OCI-LY3 (cell line): ENCODE measurements at regions not wholly inside any gene's neighbourhood (a gene's known extent, or its start where the extent isn't known, plus 50 kb on each side); places are given as distances from the start of the nearest gene placed in this dataset.
"Not testable (repeated sequence)": the region's sequence is repeated elsewhere in the genome, so short reads cannot be mapped to it uniquely, and the experiment has no call there.

ENCODE experiments used
- H2AFZ ChIP-seq: fragments of 200-600, 300-600 bp; shearing (Covaris generic); 2 replicates; pipeline ENCODE4 v1.6.0; 2014; ENCODE audit warnings: antibody characterized with exemption, low read depth, low read length
- H3K27ac ChIP-seq: fragments of 200-600, 300-600 bp; sonication (generic); 2 replicates; pipeline ENCODE4 v1.5.1; 2014; ENCODE audit warnings: mild to moderate bottlenecking, low read length, moderate library complexity, mixed read lengths
- H3K27me3 ChIP-seq: fragments of 200-600, 300-600 bp; sonication (generic); 2 replicates; pipeline ENCODE4 v1.6.1; 2014; ENCODE audit warnings: low read depth, low read length, mixed read lengths
- H3K36me3 ChIP-seq: fragments of 200-600, 300-600 bp; sonication (generic); replicated peaks from 2 replicates; pipeline ENCODE3; 2014; ENCODE audit warnings: low read depth, low read length, mixed read lengths
- H3K4me1 ChIP-seq: fragments of 300-600, 200-600 bp; sonication (generic); 2 replicates; pipeline ENCODE4 v1.6.1; 2014; ENCODE audit warnings: low read length, mixed read lengths
- H3K4me2 ChIP-seq: fragments of 200-600, 300-600 bp; sonication (generic); 2 replicates; pipeline ENCODE4 v1.6.1; 2014; ENCODE audit warnings: low read length, mixed read lengths
- H3K4me3 ChIP-seq: fragments of 300-600, 200-600 bp; sonication (generic); 2 replicates; pipeline ENCODE4 v1.5.1; 2014; ENCODE audit warnings: antibody characterized with exemption, mild to moderate bottlenecking, low read length, moderate library complexity
- H3K79me2 ChIP-seq: fragments of 300-600, 200-600 bp; shearing (Covaris generic); 2 replicates; pipeline ENCODE4 v1.6.1; 2014; ENCODE audit warnings: mild to moderate bottlenecking, low read length, mixed read lengths
- H3K9ac ChIP-seq: fragments of 300-600, 200-600 bp; shearing (Covaris generic); 2 replicates; pipeline ENCODE4 v1.6.0; 2014; ENCODE audit warnings: mild to moderate bottlenecking, low read length, moderate library complexity
- H3K9me3 ChIP-seq: fragments of 200-600, 300-600 bp; shearing (Covaris generic); 2 replicates; pipeline ENCODE4 v1.6.1; 2014; ENCODE audit warnings: low read length, mixed read lengths; ENCODE audit not compliant: insufficient read depth
- H4K20me1 ChIP-seq: fragments of 200-600, 300-600 bp; sonication (generic); 2 replicates; pipeline ENCODE4 v1.6.1; 2016; ENCODE audit warnings: low read length, mixed read lengths; ENCODE audit not compliant: insufficient read depth
- CTCF ChIP-seq: fragments of 200-600, 300-600 bp; sonication (generic); IDR thresholded peaks from 2 replicates; pipeline ENCODE4 v1.5.1; 2014; ENCODE audit warnings: antibody characterized with exemption, low read length, low read depth
- EZH2phosphoT487 ChIP-seq: fragments of 200-600 bp; shearing (Covaris generic); IDR thresholded peaks from 2 replicates; pipeline ENCODE4 v1.6.1; 2018; ENCODE audit warnings: antibody characterized with exemption, mixed run types, low read depth

GRCh38 chr3:74978684-74979083 is 364.2 kb upstream of the CNTN3 start:
- H3K79me2 ChIP-seq = no peaks in the 10 kb centered on the region
- no peak overlapping the region for H3K4me2 ChIP-seq
- no peak overlapping the region for H2AFZ ChIP-seq
- H3K4me1 ChIP-seq = no peaks in the 10 kb centered on the region
- no peaks in the 10 kb centered on the region for H3K36me3 ChIP-seq
- H4K20me1 ChIP-seq = no peaks in the 10 kb centered on the region
- no peak overlapping the region for H3K9ac ChIP-seq
- no peak overlapping the region for H3K4me3 ChIP-seq
- H3K9me3 ChIP-seq = no peaks in the 10 kb centered on the region
- no peaks in the 10 kb centered on the region for H3K27me3 ChIP-seq
- no peak for TF ChIP-seq CTCF
- no peak for TF ChIP-seq EZH2phosphoT487
- H3K27ac ChIP-seq = no peak overlapping the region

- not testable (repeated sequence) for H2AFZ ChIP-seq, H3K27me3 ChIP-seq, H3K36me3 ChIP-seq, H3K4me3 ChIP-seq, H3K9me3 ChIP-seq, H4K20me1 ChIP-seq, H3K4me2 ChIP-seq, H3K27ac ChIP-seq, H3K4me1 ChIP-seq, H3K79me2 ChIP-seq, H3K9ac ChIP-seq
These were observed 370.8 kb upstream of the CNTN3 start for GRCh38 chr3:74985028-74985904.

- H3K27me3 ChIP-seq = no peaks in the 10 kb centered on the region
- no peaks in the 10 kb centered on the region for H4K20me1 ChIP-seq
- H3K9ac ChIP-seq = no peak overlapping the region
- no peak for TF ChIP-seq CTCF
- no peak for TF ChIP-seq EZH2phosphoT487
- H3K27ac ChIP-seq = no peak overlapping the region
- no peaks in the 10 kb centered on the region for H3K4me1 ChIP-seq
- no peak overlapping the region for H3K4me3 ChIP-seq
- H3K79me2 ChIP-seq = no peaks in the 10 kb centered on the region
- H3K4me2 ChIP-seq = no peak overlapping the region
- H2AFZ ChIP-seq = no peak overlapping the region
- H3K36me3 ChIP-seq = no peaks in the 10 kb centered on the region
- no peaks in the 10 kb centered on the region for H3K9me3 ChIP-seq
These were observed 373.6 kb upstream of the CNTN3 start for GRCh38 chr3:74988095-74988494.

GRCh38 chr3:74992898-74993297 is 378.4 kb upstream of the CNTN3 start:
- Histone ChIP-seq H3K4me1 (no peaks in the 10 kb centered on the region), H3K4me2 (no peak overlapping the region), H3K79me2 (no peaks in the 10 kb centered on the region), H3K27me3 (no peaks in the 10 kb centered on the region), H4K20me1 (no peaks in the 10 kb centered on the region), H3K27ac (no peak overlapping the region), H3K9me3 (no peaks in the 10 kb centered on the region), H3K36me3 (no peaks in the 10 kb centered on the region), H2AFZ (no peak overlapping the region), H3K4me3 (no peak overlapping the region), H3K9ac (no peak overlapping the region)
- TF ChIP-seq EZH2phosphoT487 = no peak
- no peak for TF ChIP-seq CTCF
